HCT116 (cell line): ENCODE measurements at regions not wholly inside any gene's neighbourhood (a gene's known extent, or its start where the extent isn't known, plus 50 kb on each side); places are given as distances from the start of the nearest gene placed in this dataset.
"Not testable (repeated sequence)": the region's sequence is repeated elsewhere in the genome, so short reads cannot be mapped to it uniquely, and the experiment has no call there.

ENCODE experiments used
- CBX3 ChIP-seq: IDR thresholded peaks from 2 replicates; pipeline ENCODE4 v1.6.1; 2012; ENCODE audit warnings: low read depth
- FOSL1 ChIP-seq: IDR thresholded peaks from 2 replicates; pipeline ENCODE4 v1.6.1; 2012; ENCODE audit warnings: low read depth
- POLR2AphosphoS5 ChIP-seq: IDR thresholded peaks from 2 replicates; pipeline ENCODE4 v1.6.1; 2011; ENCODE audit warnings: mild to moderate bottlenecking, low read depth, low read length, moderate library complexity
- SRF ChIP-seq: IDR thresholded peaks from 2 replicates; pipeline ENCODE4 v1.6.1; 2012; ENCODE audit warnings: low read depth
- TF ChIP-seq, protein P1 (sequence below): IDR thresholded peaks from 2 replicates; pipeline ENCODE4 v1.6.1; 2012; ENCODE audit warnings: low read depth

GRCh38 chr10:91003379-91003778 is 82.5 kb upstream of the ANKRD1 start:
- not testable (repeated sequence) for TF ChIP-seq CBX3, POLR2AphosphoS5, FOSL1, SRF
- TF ChIP-seq, protein P1, sequence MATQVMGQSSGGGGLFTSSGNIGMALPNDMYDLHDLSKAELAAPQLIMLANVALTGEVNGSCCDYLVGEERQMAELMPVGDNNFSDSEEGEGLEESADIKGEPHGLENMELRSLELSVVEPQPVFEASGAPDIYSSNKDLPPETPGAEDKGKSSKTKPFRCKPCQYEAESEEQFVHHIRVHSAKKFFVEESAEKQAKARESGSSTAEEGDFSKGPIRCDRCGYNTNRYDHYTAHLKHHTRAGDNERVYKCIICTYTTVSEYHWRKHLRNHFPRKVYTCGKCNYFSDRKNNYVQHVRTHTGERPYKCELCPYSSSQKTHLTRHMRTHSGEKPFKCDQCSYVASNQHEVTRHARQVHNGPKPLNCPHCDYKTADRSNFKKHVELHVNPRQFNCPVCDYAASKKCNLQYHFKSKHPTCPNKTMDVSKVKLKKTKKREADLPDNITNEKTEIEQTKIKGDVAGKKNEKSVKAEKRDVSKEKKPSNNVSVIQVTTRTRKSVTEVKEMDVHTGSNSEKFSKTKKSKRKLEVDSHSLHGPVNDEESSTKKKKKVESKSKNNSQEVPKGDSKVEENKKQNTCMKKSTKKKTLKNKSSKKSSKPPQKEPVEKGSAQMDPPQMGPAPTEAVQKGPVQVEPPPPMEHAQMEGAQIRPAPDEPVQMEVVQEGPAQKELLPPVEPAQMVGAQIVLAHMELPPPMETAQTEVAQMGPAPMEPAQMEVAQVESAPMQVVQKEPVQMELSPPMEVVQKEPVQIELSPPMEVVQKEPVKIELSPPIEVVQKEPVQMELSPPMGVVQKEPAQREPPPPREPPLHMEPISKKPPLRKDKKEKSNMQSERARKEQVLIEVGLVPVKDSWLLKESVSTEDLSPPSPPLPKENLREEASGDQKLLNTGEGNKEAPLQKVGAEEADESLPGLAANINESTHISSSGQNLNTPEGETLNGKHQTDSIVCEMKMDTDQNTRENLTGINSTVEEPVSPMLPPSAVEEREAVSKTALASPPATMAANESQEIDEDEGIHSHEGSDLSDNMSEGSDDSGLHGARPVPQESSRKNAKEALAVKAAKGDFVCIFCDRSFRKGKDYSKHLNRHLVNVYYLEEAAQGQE, result not testable (repeated sequence)
